DND-41 (cell line): ENCODE measurements at regions not wholly inside any gene's neighbourhood (a gene's known extent, or its start where the extent isn't known, plus 50 kb on each side); places are given as distances from the start of the nearest gene placed in this dataset.

ENCODE experiments used
- ATAC-seq: fragments of 200-7000 bp; cut with Tn5 transposase; 3 replicates; pipeline ENCODE4 v1.9.1; 2021; ENCODE audit warnings: low read depth; ENCODE audit not compliant: insufficient read depth
- DNase-seq: peaks from one replicate; pipeline ENCODE4 v3.0.0-alpha.2; 2020
- H2AFZ ChIP-seq: 2 replicates; pipeline ENCODE4 v1.6.0; 2012; ENCODE audit warnings: low read depth, low read length
- H3K27ac ChIP-seq: 2 replicates; pipeline ENCODE4 v1.5.1; 2012; ENCODE audit warnings: low read length, inconsistent platforms
- H3K27me3 ChIP-seq: fragments of 200-600 bp; sonication (generic); 2 replicates; pipeline ENCODE4 v1.6.0; 2012; ENCODE audit warnings: low read length, mild to moderate bottlenecking, inconsistent platforms; ENCODE audit not compliant: insufficient read depth, poor library complexity
- H3K36me3 ChIP-seq: 2 replicates; pipeline ENCODE4 v1.5.1; 2012; ENCODE audit warnings: low read length, inconsistent platforms; ENCODE audit not compliant: insufficient read depth
- H3K4me1 ChIP-seq: 2 replicates; pipeline ENCODE4 v1.5.1; 2012; ENCODE audit warnings: mild to moderate bottlenecking, low read length; ENCODE audit not compliant: insufficient read depth
- H3K4me2 ChIP-seq: 2 replicates; pipeline ENCODE4 v1.6.0; 2012; ENCODE audit warnings: mild to moderate bottlenecking, moderate library complexity, low read length, inconsistent platforms; ENCODE audit not compliant: insufficient read depth
- H3K4me3 ChIP-seq, 2 experiments: fragments of 200-600 bp in 1 of 2; shearing (Covaris generic) in 1 of 2; 2 replicates each; pipeline ENCODE4 v1.5.1; 2012 to 2016; ENCODE audit warnings: inconsistent platforms in 2 of 2, low read length in 2 of 2, mild to moderate bottlenecking in 2 of 2, low read depth in 1 of 2, moderate library complexity in 1 of 2
- H3K79me2 ChIP-seq: 2 replicates; pipeline ENCODE4 v1.6.0; 2012; ENCODE audit warnings: low read length, inconsistent platforms; ENCODE audit not compliant: insufficient read depth
- H3K9ac ChIP-seq: 2 replicates; pipeline ENCODE4 v1.6.0; 2012; ENCODE audit warnings: low read depth, mild to moderate bottlenecking, inconsistent platforms, low read length, moderate library complexity
- H3K9me3 ChIP-seq: 2 replicates; pipeline ENCODE4 v1.5.1; 2012; ENCODE audit warnings: low read length, moderate library complexity, mild to moderate bottlenecking, inconsistent platforms; ENCODE audit not compliant: insufficient read depth, severe bottlenecking
- H4K20me1 ChIP-seq: 2 replicates; pipeline ENCODE4 v1.6.0; 2012; ENCODE audit warnings: low read length; ENCODE audit not compliant: insufficient read depth
- EZH2 ChIP-seq: IDR thresholded peaks from 3 replicates; pipeline ENCODE4 v1.6.1; 2012; ENCODE audit warnings: borderline replicate concordance, low read depth, mild to moderate bottlenecking, moderate library complexity, low read length, inconsistent platforms; ENCODE audit not compliant: severe bottlenecking
- TF ChIP-seq, protein P1 (sequence below): IDR thresholded peaks from 2 replicates; pipeline ENCODE4 v1.5.1; 2012; ENCODE audit warnings: borderline replicate concordance, low read length, moderate library complexity, mild to moderate bottlenecking; ENCODE audit not compliant: poor library complexity, severe bottlenecking; ENCODE audit errors: extremely low read depth

GRCh38 chr2:150994076-150994475 is 267.6 kb downstream of the RBM43 start:
- no peak overlapping the region for H3K27ac ChIP-seq
- no peak overlapping the region for H2AFZ ChIP-seq
- H3K4me3 ChIP-seq: no peak overlapping the region
- no peak overlapping the region for H3K4me2 ChIP-seq
- no peak for TF ChIP-seq EZH2
- TF ChIP-seq, protein P1, sequence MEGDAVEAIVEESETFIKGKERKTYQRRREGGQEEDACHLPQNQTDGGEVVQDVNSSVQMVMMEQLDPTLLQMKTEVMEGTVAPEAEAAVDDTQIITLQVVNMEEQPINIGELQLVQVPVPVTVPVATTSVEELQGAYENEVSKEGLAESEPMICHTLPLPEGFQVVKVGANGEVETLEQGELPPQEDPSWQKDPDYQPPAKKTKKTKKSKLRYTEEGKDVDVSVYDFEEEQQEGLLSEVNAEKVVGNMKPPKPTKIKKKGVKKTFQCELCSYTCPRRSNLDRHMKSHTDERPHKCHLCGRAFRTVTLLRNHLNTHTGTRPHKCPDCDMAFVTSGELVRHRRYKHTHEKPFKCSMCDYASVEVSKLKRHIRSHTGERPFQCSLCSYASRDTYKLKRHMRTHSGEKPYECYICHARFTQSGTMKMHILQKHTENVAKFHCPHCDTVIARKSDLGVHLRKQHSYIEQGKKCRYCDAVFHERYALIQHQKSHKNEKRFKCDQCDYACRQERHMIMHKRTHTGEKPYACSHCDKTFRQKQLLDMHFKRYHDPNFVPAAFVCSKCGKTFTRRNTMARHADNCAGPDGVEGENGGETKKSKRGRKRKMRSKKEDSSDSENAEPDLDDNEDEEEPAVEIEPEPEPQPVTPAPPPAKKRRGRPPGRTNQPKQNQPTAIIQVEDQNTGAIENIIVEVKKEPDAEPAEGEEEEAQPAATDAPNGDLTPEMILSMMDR: no peak
- no peaks in the 10 kb centered on the region for H3K36me3 ChIP-seq
- H3K27me3 ChIP-seq: no peaks in the 10 kb centered on the region
- H3K79me2 ChIP-seq: no peaks in the 10 kb centered on the region
- ATAC-seq: no peak
- DNase-seq: no peak
- no peaks in the 10 kb centered on the region for H4K20me1 ChIP-seq
- H3K4me1 ChIP-seq: no peaks in the 10 kb centered on the region
- H3K9ac ChIP-seq: no peak overlapping the region
- peaks cover 10% of the 10 kb centered on the region for H3K9me3 ChIP-seq

DNA sequence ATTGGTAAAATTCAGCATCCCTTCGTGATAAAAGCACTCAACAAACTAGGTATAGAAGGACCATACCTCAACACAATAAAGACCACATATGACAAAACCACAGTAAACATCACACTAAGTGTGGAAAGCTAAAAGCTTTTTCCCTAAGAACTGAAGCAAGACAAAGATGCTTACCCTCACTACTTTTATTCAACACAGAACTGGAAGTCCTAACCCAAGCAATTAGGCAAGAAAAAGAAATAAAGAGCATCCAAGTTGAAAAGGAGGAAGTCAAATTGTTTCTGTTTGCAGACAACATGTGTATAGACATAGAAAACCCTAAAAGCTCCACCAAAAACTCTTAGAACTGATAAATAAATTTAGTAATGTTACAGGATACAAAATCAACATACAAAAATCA is 271.7 kb downstream of the RBM43 start:
- Histone ChIP-seq H3K4me3 (no peak overlapping the region), H3K4me1 (no peaks in the 10 kb centered on the region), H3K79me2 (no peaks in the 10 kb centered on the region), H3K36me3 (no peaks in the 10 kb centered on the region), H3K9ac (no peak overlapping the region), H3K4me2 (no peak overlapping the region), H4K20me1 (no peaks in the 10 kb centered on the region), H3K9me3 (peaks cover 21% of the 10 kb centered on the region), H3K27ac (no peak overlapping the region), H2AFZ (no peak overlapping the region), H3K27me3 (no peaks in the 10 kb centered on the region)
- ATAC-seq (no peak), DNase-seq (no peak)
- no peak for TF ChIP-seq EZH2
- TF ChIP-seq, protein P1: no peak

DNA sequence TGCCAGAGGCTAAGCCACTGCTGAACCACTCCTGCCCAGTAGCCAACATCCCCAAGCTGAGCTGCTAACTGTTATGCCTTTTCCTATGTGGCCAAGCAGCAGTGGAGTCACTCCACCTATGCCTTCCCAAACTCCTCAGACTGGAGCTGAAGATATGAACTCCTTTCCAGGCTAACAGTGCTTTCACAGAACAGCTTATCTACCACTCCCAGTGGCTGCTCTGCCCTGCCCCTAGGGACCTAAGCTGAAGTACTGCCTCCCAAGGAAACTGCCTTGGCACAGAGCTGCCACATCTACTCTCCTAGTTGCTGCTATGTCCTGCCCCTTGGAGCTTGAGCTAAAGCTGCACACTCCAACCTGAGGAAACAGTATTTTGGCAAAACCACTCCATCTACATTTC is 275.9 kb downstream of the RBM43 start:
- Histone ChIP-seq H3K27ac (no peak overlapping the region), H3K36me3 (no peaks in the 10 kb centered on the region), H2AFZ (no peak overlapping the region), H3K4me2 (no peak overlapping the region), H3K9ac (no peak overlapping the region), H3K9me3 (peaks cover 19% of the 10 kb centered on the region), H3K79me2 (no peaks in the 10 kb centered on the region), H3K4me1 (no peaks in the 10 kb centered on the region), H3K4me3 (no peak overlapping the region), H4K20me1 (no peaks in the 10 kb centered on the region), H3K27me3 (no peaks in the 10 kb centered on the region)
- DNase-seq (no peak), ATAC-seq (no peak)
- TF ChIP-seq EZH2: no peak
- TF ChIP-seq, protein P1: no peak
